GM12872 (cell line): ENCODE measurements at regions not wholly inside any gene's neighbourhood (a gene's known extent, or its start where the extent isn't known, plus 50 kb on each side); places are given as distances from the start of the nearest gene placed in this dataset.

Experiments used
- TF ChIP-seq, protein P1 (sequence below): IDR thresholded peaks from 3 replicates; pipeline ENCODE4 v1.5.1; 2011; ENCODE audit warnings: low read depth, mild to moderate bottlenecking, low read length, moderate library complexity; ENCODE audit not compliant: insufficient read depth

DNA sequence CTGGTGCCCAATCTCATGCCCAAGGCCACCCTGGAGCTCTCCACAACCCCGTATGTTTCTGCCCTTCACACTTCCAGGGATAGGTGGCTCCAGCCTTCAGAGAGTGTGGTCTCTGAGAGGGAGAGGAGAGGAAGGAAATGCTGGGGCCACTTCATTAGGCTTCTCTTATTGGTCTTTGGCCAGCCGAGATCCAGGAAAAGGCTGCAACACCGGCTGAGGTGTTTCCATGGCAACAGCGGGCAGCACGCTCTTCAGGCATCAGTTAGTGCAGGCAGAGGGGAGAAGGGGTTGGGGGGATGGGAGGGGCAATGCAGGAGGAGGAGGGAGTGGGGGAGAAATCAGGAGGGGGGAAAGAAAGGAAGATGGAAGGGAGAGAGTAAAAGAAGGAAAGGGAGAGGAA lies 275.1 kb upstream of the GJB5 start:
- TF ChIP-seq, protein P1, sequence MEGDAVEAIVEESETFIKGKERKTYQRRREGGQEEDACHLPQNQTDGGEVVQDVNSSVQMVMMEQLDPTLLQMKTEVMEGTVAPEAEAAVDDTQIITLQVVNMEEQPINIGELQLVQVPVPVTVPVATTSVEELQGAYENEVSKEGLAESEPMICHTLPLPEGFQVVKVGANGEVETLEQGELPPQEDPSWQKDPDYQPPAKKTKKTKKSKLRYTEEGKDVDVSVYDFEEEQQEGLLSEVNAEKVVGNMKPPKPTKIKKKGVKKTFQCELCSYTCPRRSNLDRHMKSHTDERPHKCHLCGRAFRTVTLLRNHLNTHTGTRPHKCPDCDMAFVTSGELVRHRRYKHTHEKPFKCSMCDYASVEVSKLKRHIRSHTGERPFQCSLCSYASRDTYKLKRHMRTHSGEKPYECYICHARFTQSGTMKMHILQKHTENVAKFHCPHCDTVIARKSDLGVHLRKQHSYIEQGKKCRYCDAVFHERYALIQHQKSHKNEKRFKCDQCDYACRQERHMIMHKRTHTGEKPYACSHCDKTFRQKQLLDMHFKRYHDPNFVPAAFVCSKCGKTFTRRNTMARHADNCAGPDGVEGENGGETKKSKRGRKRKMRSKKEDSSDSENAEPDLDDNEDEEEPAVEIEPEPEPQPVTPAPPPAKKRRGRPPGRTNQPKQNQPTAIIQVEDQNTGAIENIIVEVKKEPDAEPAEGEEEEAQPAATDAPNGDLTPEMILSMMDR = no peak

DNA sequence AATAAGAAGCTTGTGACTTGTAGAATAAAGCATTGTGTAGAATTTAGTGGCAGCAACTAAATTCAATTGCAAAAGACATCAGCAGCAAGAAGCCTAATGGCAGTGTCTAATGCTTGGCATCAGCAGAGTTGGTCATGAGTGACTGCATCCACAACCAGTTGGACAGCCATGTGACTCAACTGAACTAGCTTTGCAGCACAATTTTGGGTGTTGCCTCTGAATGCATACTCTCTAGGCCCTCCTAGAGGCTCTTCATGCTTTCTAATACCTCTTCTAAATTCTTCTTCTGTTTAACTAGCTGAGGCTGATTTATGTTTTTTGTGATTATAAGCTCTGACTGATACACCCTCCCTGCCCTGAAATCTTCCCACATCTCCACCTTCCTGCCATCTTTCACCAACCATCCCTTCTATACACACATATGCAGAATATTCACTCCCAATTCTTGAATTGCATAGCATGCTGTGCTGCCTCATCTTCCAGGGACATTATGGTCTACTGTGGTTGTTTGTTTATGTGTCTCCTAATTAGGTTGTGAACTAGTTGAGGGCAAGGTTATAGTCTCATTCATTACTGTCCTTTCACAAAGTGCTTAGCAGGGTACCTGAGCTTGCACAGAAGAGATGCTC lies 266.7 kb upstream of the GJB5 start:
- TF ChIP-seq, protein P1 = no peak

DNA sequence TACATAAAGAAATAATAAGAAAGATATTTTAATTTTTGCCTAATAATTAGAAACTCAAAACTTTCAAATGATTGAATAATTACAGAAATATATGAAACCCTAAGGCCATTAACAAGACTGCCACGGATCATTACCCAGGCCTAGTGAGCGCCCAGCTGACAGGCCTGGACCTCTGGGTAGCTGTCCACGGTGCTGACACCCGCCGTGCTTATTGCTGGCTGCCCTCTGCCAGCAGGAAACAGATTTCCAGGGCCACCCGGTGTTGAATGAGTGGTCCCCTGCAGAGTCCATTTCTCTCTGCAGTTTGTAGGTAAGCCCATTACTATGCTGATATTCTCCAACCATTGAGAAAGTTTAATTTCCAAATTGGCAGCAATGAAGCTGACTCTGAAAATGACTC lies 254.4 kb upstream of the GJB5 start:
- TF ChIP-seq, protein P1 = no peak

DNA sequence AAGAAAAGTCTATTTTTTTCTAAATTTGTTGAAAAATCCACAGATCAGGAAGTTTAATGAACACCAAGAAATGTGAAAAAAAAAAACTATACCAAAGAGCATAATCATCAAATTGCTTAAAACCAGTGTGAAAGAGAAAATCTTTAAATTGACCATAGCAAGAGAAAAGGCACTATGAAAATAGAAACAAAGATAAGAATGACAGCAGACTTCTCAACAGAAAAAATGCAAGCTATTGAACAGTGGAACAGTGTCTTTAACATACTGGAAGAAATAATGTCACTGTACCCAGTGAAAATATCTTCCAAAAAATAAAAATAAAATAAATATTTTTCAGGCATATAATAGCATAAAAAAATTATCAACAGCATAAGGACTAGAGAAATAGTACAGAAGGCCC lies 243.0 kb upstream of the GJB5 start:
- TF ChIP-seq, protein P1 = no peak

DNA sequence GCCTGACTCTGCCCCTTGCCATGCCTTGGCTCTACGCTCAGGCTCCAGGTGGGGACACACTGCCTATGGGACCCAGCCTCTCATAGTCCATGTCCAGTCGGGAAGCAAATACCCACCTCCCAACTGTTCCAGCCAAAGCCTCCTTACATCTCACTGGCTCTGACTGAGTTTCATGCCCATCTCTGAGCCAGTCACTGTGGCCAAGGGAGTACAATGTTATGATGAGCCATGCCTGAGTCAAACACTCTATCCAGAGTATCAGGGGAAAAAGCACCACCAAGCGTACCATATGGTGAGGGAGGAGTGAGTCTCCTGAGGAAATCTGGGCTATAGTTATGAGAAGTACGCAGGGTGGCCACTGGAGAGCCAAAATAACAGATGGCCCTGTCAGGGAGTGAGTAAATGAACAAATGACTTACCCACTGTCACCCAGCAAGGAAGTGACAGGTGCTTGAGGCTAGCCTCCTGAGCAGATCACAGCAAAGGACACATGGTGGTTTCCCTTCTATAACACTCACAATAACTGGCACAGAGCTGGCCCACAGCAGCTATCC lies 236.6 kb upstream of the GJB5 start:
- TF ChIP-seq, protein P1 = no peak

DNA sequence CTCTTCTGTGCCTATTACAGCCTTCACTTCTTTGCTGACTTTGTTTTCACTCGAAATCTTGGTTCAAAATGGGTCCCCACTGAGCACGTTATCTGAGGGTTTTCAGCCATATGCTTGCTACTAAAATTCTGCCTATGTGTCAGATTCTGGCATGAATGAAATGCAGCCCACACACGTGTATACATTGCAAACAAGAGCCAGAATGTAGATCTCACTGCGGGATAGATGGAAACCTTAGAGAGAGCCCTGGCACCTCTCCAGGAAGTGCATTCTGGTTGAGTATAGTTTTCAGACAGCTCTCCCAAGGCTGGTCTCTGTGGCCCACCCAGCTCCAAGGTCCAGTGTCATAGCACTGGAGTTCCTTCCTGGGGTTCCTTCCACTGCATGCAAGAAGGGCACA lies 234.7 kb upstream of the GJB5 start:
- TF ChIP-seq, protein P1 = no peak

DNA sequence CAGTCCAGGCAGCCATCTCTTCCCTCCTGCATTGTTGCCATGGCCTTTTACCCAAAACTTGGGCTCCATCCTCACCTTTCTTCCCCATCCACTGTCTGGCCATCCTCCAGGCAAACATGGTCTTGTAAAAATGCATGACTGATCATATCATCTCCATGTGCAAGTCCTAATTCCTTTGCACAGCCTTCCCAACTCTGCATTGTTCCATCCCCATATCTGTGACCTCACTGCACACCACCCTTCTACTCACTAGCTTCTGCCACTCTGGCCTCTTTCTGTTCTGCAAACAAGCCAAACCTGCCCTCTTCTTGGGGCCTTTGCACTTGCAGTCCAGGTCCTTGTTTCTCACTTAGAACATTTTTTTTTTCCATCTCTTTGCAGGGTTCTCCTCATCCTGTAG lies 230.1 kb upstream of the GJB5 start:
- TF ChIP-seq, protein P1 = no peak
